NOMO-1 treated with DMSO at 0.1 percent for 48 hours (cell line): ENCODE measurements at regions not wholly inside any gene's neighbourhood (a gene's known extent, or its start where the extent isn't known, plus 50 kb on each side); places are given as distances from the start of the nearest gene placed in this dataset.

ENCODE experiments used
- DNase-seq: peaks from one replicate; lab custom pipeline; 2025; ENCODE audit not compliant: unreplicated experiment; lab: John Stamatoyannopoulos, UW

DNA sequence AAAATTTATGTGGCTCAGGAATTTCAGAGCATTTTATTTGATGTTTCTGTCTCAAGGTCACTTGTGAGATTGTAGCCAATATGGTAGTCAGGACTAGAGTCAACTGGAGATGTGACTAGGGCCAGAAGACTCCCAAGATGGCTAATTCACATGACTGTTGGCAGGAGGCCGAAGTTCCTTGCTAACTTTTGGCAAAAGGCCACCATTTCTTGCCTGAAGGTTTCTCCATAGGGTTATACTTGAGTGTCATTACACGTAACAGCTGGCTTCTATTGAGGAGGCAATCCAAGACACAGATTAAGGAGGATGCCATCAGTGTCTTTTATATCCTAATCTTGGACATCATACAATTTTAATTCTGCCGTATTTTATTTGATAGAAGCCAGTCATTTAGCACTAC, 162.3 kb upstream of the MAOA start:
- DNase-seq, result no peak

DNA sequence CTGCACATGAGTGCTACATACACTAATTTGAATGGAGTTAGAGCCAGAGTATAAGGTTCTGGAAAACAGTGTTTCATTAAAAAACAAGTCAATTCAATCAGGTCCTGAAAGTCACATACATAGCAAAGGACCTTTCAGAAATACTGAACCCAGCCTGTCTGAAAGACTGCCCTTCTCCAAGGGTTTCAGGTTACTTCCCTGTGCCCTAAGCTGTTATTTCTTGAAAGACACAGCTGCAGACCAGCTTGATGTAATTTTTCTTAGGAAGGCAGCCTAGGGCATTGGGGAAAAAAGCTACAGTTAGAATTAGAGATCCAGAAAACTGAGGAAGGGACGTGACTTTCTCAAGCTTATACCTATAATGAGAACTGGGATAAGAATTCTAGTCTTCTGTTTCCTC, 155.9 kb upstream of the MAOA start:
- DNase-seq, result no peak

DNA sequence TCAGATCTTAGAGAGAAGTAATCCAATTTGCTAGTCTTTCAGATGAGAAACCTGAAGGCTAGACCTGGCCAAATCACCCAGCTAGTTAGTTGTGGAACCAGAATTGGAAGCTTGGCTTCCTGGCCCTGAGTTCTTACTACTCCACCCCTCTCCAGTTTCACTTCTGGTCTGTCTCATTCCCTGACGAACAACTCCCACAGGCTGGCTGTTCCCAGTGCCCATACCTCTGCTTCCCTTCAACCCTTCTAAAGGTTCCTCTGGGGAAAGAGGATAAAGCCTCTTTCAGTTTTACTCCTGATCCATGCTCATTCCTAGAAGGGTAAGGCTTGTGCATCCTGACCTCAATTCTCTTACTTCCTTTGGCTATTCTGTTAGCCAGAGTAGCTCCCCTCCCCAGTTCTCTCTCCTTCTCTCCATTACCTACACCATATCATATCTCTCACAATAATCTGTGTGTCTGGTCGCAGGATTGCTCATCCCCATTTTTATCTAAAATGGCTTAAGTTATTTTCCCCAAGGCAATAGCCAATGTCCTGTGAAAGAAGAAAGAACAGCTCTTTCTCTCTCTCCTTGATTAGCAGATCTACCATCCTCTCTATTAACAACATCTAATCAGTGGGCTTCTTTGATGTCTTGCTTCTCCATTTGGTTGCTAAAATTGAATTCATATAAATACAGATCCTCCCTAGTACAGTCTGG, 155.0 kb upstream of the MAOA start:
- no peak for DNase-seq

DNA sequence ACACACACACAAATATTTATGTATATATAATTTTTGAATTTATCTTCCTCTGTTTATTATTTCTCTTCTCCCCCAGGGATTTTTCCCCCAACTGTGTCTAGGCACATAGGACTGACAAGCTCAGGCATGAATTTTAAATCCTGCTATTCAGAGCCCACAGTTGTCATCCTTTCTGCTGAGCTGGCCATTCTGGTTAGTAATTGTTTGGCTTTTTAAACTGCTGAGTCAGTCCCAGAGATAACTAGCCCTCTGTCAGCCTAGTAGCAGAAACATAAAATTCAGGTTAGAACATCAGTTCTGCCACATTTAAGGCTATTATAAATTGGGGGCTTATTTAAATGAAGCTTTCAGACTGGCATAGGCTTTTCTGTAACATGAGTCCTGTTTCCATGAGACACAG, 151.7 kb upstream of the MAOA start:
- DNase-seq, result no peak

DNA sequence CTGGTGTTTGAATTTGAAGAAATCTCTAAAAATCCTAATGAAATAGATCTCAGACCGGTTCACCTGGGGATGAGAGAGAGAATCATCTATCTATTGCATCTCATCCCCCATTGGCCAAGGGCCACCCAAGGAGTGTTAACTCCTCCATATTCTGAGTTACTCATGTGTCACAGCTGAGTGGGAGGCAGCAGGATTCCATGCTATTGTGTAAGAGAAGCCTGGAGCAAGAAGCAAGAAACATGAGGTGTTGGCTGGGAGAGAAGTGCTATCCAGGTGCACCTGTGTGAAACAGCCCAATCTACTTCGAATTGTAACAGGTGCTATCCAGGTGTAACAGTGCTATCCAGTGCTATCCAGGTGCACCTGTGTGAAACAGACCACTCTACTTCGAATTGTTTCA, 150.3 kb upstream of the MAOA start:
- DNase-seq, result no peak

DNA sequence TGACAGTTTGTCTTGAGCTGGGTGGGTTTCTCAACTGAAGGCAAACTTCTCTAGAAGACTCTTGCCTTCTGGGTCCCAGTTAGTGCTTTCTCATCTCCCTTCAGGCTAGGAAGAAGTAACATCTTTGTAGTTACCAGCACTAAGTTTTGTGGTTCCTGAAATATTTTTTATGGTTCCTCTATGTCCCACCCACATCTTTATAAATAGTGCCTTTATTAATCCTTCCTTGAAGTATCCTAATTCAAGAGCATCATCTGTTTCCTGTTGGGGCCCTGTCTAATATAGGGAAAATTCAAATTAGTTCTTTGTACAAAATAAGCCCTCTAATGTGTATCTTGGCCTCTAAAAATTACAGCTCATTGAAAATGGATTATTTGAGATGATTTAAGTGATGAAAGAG, 147.4 kb upstream of the MAOA start:
- DNase-seq, result no peak

DNA sequence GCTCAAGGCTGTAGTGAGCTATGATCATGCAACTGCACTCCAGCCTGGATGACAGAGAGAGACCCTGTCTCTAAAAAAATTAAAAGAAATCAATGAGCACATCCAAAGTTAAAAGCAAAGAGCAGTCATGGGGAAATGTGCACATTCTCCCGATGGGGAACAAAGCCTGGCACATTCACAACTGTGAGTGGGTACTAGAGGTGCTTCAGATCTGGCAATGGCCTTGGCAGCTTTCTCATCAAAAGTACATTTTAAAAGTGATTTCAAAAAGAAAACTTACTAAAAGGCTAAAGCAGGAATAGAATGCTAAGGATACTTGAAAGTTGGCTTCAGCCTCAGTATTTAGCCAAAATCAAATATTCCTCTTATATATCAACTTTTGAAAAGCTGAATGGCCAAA, 145.9 kb upstream of the MAOA start:
- no peak for DNase-seq

DNA sequence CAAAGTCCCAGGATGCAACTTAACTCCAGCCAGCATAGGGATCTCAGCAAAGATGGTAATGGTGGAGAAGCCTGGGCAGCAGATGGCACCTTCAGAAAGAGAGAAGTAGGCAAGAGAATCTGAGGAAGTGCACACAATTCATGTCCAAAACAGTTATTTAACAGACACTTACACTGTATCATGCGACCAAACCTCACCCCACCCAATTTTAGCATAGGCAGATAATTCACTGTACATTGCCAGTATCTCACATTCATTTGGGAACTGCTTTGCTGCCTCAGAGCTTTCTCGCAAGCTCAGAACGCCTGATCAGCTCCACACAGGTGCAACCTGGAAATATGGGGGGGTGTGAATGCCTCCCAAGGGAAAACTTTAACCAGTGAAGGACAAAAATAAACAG, 143.0 kb upstream of the MAOA start:
- DNase-seq, result no peak

DNA sequence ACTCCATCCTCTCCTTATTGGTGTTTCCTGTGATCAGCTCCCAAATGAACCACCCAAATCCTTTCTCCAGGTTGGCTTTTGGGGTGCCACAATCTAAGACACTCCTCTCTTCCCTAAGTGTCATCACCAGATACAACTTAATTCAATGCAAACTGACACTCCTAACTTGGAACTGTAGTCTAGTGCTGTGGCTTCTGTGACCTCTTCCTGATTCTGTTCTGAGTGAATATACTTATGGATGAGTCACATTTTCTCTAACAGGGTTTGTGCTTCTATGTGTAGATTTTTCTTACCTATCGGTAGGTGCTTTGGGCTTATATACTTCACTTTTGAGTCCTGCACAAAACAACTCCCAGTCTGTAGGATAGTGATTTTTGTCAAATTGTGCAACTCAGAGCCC, 141.3 kb upstream of the MAOA start:
- DNase-seq, result no peak

DNA sequence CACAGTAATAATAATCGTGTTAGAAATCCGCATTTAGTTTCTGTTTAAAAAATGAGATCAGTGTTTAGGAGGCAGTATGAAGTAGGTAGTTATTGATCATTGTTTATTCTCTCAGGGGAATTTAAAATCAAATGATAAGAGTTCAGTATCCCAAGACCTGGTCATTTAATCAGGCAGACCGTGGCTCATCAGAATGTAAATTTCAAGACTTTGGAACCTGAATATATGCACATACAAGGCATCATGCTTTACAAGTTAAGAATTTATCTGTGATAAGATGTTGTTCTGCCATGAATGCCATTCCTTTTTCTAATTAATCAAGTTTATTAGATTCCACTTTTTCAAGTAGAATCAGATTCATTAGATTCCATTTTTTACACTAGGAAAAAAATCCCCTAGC, 133.5 kb upstream of the MAOA start:
- no peak for DNase-seq

DNA sequence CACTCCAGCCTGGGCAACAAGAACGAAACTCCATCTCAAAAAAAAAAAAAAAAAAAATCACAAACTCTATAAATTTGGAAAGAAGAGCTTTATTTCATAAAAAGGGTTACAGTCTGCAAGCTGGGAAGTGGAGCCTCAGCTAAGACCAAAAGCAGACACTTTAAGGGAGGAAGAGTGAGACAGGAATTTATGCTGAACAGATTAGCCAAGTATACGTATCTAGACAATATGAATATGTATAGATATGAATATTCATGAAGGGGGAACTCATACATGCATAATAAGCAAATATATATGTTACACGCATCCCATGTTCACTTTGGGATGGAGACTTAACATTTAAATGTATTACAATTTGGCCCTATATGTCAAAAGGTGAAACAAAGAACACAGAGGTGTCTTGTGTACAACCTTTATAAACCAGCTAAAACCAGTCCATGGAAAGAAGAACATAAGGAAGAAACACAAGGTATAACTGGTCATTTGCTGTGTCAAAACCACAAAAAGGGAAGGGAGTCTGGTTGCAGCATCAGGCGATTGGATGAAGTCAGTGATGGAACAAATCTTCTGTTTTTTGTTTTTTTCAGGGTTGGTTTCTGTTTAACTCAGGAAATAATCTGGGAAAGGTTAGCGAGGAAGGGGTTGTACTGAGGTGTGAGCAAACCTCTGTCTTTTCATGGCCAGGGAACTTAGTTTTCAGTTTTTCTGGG, 130.0 kb upstream of the MAOA start:
- peak; percentile 19 for DNase-seq

DNA sequence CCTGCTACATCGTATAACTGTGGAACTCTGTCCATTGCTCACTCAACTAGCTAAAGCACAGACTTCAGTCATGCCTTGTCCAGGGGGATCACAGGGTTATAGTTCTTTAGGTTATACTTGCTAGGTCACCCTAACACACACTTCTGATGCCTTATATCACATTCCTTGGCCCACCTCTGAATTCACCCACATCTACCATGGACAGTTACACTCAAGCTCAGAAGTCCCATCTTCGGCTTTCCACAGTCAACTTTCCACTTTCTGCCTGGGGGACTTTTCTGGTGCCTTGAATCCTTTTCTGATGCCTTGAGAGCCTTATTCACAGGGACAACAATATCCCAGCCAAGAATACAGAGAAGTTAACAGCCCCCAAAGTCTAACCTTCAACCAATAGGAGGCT, 129.2 kb upstream of the MAOA start:
- DNase-seq, result no peak

DNA sequence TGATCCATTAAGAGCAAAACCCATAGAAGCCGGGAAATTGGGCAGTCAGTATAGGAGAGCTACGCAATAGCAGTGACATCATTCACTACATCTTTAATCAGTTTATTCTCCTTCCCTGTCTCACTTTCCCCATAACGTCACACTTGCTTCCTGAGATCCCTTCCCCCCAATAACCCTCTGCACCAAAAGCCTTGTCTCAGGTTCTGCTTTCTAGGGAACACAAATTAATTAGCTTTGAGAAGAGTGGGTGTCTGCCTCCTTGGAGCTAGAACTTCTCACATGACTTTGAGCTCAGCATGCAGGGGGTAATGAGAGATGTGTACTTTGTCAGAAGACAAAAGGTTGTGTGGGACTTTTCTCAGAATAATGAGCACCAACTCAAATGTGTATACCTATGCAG, 128.3 kb upstream of the MAOA start:
- DNase-seq, result no peak

DNA sequence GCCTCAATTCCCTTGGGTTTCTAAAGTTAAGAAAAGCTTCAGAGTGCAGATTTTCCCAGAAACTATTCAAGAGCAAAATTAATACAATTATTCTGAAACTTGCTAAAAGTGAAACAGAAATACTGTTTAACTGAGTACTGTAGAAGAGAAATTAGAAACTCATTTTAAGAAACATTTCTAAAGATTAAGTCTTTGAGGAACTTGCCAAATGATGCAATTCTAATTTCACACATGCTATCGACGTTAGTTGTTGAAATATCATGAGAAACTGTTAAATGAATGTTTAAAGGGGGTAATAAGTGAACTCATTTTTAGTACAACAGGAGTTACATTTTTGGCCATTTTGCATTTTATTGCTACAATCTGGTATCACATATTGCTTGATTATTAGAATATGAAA, 125.3 kb upstream of the MAOA start:
- peak; percentile 48 for DNase-seq

DNA sequence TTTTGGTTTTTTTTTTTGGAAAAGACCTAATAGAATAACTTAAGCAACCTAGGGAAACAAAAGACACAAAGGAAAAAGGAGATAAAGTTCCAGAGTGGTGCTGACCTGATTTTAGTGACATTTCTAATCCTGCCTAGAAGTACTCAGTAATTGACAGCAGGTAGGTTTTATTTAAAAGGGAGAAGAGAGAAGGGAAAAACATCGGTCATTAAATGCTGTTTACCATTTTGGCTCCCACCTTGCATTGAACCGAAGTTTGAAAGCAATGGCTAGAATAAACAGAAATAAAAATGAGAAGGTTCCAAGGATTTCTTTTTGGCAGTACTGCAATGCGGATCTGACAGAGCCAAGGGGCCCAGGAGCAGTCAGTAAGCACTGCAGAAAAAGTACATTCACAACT, 115.8 kb upstream of the MAOA start:
- DNase-seq, result no peak

DNA sequence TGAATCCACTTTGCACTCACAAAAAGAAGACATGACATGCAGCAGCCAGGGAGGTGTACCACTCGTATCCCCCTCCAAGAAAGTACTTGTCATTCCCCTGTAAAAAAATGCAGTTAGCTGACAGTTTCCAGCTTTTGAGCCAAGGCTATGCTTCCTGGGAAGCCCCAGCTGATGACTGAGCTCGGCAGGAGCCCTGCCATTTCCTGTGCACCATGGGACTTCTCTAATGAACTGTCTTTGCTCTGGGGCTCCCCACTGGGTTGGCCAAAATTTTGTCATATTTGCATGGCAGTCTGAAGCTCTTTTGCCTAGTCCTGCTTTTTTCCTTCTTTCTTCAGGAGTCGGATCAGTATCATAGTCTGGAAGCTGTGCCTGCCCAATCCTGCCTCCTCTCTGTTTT, 104.5 kb upstream of the MAOA start:
- DNase-seq, result no peak

DNA sequence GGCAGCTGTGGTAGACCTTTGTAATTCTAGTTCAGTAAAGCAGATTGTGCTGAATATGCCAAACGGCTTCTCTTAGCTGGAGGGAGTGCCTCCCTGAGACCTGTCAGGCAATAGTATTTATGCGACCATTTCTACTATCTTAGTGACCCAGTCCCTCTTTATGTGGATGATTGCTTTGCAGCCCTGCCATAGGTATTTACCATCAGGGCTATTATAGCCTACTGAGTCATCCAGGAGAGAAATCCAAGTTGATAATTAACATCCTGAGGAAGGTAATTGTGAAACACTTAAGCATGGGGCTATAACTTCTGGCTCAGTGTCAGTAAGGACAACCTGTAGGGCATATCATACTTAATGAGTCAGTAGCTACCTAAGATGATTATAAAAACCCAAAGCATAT, 103.9 kb upstream of the MAOA start:
- no peak for DNase-seq

DNA sequence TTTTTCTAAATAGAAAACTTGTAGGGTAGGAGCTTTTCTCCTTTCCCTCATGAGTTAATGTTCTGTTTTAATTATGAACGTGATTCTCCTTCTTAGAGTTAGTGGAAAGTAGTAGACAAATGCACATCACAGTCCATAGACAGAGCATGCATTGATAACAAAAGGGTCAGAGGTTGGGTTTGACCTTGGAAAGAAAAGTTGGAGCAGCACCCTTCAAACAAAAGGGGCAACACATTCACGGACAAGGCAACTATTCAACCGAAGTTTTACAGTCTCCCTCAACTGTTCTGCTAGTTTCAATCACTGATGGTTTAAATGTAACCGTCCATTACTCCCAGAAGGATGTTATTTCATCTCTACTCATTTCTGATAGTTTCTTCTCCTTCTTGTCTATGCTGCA, 103.4 kb upstream of the MAOA start:
- DNase-seq, result no peak

DNA sequence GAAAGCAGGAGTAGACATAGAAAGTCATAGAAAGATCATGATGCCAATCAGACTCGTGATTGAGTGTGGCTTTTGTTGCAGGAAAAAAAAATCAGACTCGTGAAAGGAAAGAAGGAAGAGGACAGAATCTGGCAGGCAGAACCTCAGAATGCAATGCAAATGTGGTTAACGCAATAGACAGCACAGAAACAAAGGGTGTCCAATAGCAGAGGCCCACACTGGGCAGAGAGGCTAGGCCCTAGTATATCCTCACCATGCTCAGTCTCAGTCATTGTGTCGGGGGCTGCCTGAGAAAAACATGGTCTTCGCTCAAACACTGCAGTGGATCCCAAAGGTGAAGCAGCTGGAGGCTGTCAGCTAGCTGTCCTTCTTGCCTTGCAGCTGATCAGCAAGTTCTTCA, 102.8 kb upstream of the MAOA start:
- DNase-seq, result no peak

DNA sequence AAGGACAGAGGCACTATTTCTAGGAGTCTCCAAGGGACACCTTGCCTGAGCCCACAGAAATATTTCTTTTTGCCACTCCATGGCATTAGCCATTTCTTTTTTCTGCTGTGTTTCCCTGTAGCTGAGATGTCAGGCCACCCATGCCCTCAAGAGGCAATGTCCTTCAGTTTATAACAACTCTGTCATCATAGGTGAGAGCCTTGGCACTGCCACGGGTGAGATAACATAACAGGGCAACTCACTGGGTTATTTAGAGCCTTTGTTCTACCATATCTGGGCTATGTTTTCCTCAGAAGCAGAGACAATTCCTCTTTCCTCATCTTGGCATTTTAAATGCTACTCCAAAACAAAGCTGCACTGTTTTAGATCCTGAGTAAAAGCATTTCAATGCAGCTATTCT, 99.9 kb upstream of the MAOA start:
- no peak for DNase-seq

DNA sequence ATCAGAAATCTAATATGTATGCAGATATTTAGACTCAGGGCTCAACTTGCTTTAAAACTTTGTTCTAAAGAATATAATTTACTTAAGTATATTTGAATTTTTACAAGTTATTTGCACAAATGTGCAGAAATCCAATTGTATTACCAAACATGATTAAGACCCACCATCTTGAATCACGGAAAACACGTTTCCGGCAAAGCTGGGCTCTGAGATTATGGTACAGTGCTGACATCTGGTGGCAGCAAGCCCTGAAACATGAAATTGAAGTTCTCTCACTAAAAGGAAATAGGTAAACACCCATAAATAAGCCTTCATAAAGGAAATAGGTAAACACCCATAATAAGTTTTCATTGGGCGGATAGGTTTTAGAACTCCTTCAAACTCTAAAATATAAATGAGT, 98.3 kb upstream of the MAOA start:
- peak; percentile 29 for DNase-seq

DNA sequence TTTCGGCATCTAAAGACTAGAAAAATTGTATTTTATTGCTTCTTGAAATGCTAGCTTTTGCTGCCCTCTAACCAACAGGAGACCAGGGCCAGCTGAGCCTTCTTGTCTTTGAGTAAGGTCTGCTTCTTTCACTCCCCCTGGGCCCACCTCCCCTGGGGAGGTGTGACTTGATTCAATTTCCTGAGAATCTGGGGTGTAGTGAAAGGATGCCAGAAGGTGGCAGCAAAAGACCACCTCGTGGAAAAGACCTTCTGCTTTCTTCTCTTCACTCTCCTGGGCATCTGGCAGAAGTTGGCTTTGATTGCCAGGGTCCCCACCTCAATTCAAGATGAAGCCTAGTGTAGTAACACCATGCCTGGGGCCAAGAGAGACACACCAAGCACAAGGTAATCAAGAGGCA, 96.5 kb upstream of the MAOA start:
- DNase-seq, result peak; percentile 42
